Lower leg skin (tissue), 3 donors: ENCODE measurements at regions not wholly inside any gene's neighbourhood (a gene's known extent, or its start where the extent isn't known, plus 50 kb on each side); places are given as distances from the start of the nearest gene placed in this dataset.

ENCODE experiments used
- POLR2A ChIP-seq, 2 donors: fragments of 450-650 bp; IDR thresholded peaks; one replicate each; pipeline ENCODE4 v1.6.1; 2016 to 2017; ENCODE audit warnings: antibody characterized with exemption in 2 of 2, mild to moderate bottlenecking in 1 of 2, moderate library complexity in 1 of 2
- TF ChIP-seq, protein P1 (sequence below), 3 donors: fragments of 450-650 bp; IDR thresholded peaks; one replicate each; pipeline ENCODE4 v1.5.1; 2016; ENCODE audit warnings: antibody characterized with exemption in 3 of 3, mild to moderate bottlenecking in 3 of 3, moderate library complexity in 2 of 3

DNA sequence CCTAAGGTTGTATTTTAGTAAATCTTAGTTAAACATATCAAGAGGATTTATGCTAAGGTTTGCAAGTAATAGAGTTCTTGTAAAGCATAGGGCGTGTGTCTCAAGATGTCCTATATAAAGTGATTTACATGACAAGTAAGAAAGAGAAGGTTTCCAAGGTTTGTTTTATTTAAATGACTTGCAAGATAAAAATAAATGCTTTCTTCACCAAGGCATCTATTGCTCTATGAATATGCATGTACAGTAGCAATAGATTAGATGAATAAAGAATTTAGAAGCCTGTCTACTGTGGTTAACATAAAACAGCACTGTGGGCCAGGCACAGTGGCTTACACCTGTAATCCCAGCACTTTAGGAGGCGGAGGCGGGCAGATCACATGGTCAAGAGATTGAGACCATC lies 466.4 kb upstream of the IL12A start:
- TF ChIP-seq, protein P1, sequence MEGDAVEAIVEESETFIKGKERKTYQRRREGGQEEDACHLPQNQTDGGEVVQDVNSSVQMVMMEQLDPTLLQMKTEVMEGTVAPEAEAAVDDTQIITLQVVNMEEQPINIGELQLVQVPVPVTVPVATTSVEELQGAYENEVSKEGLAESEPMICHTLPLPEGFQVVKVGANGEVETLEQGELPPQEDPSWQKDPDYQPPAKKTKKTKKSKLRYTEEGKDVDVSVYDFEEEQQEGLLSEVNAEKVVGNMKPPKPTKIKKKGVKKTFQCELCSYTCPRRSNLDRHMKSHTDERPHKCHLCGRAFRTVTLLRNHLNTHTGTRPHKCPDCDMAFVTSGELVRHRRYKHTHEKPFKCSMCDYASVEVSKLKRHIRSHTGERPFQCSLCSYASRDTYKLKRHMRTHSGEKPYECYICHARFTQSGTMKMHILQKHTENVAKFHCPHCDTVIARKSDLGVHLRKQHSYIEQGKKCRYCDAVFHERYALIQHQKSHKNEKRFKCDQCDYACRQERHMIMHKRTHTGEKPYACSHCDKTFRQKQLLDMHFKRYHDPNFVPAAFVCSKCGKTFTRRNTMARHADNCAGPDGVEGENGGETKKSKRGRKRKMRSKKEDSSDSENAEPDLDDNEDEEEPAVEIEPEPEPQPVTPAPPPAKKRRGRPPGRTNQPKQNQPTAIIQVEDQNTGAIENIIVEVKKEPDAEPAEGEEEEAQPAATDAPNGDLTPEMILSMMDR (IDR thresholded peaks at IDR 0.05): no peak
- TF ChIP-seq POLR2A (IDR thresholded peaks at IDR 0.05): no peak
